Thyroid gland (tissue), 4 donors: ENCODE measurements at regions not wholly inside any gene's neighbourhood (a gene's known extent, or its start where the extent isn't known, plus 50 kb on each side); places are given as distances from the start of the nearest gene placed in this dataset.

ENCODE experiments used
- DNase-seq, 2 donors: peaks; one replicate each; pipeline ENCODE4 v3.0.0-alpha.2; 2019
- H3K27ac ChIP-seq, 3 donors: fragments of 200-600 bp; sonication (generic); 1 replicate in 2 of 3; 2 replicates in 1 of 3; pipeline ENCODE4 v1.5.1; 2016 to 2019; ENCODE audit warnings: mild to moderate bottlenecking in 1 of 3, moderate library complexity in 1 of 3
- H3K27me3 ChIP-seq: fragments of 200-600 bp; sonication (generic); one replicate; pipeline ENCODE4 v1.5.1; 2019
- H3K36me3 ChIP-seq, 2 donors: fragments of 200-600 bp; sonication (generic); one replicate each; pipeline ENCODE4 v1.5.1; 2016 to 2019
- H3K4me1 ChIP-seq, 2 donors: fragments of 200-600 bp; sonication (generic); one replicate each; pipeline ENCODE4 v1.5.1; 2017 to 2019
- H3K4me3 ChIP-seq, 3 donors: fragments of 200-600 bp; sonication (generic); replicated peaks in 1 of 3; 1 replicate in 2 of 3; 2 replicates in 1 of 3; pipeline ENCODE4 v1.5.1; 2016; ENCODE audit warnings: mild to moderate bottlenecking in 1 of 3
- H3K9me3 ChIP-seq: fragments of 200-600 bp; sonication (generic); one replicate; pipeline ENCODE4 v1.5.1; 2017
- POLR2A ChIP-seq, 2 donors: fragments of 450-650 bp; IDR thresholded peaks; one replicate each; pipeline ENCODE4 v1.6.1; 2017; ENCODE audit warnings: antibody characterized with exemption in 2 of 2, mild to moderate bottlenecking in 2 of 2, moderate library complexity in 1 of 2
- WGBS, 2 donors: methylation state at CpG; one replicate each; pipeline ENCODE4 v1.1.5; 2017; 5-methylcytosine and 5-hydroxymethylcytosine counted together
- intact Hi-C: fragments of 100-400 bp; cut with DNase I; formaldehyde crosslinking; loops from one replicate; pipeline ENCODE4 v1.15.1; 2023
- TF ChIP-seq, protein P1 (sequence below), 6 experiments: fragments of 200-600 bp in 3 of 6; fragments of 450-650 bp in 3 of 6; sonication (generic) in 3 of 6; IDR thresholded peaks; one replicate each; pipeline ENCODE4 v1.5.1; 2016 to 2019; ENCODE audit warnings: antibody characterized with exemption in 6 of 6, mild to moderate bottlenecking in 2 of 6, inconsistent platforms in 1 of 6, moderate library complexity in 1 of 6

DNA sequence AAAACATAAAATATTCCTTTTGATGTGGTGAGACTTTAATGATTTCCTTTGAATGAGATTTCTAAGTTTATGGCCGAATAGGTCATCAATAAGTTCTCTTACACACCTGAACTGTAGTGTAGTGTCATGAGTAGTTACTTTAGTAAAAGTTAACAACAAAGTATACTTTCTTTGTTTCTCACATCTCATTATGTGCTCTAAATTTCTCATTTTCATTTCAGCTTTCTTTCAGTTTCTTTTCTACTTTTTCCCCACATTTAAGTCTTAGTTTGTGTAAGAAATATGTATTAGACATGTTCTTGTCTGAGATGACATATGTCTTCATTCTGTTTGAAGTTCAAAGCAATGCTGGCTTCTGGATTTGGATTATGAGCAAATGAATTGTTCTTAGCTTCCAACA lies 348.1 kb downstream of the ANKRD7 start:
- WGBS, 2 donors: 78 to 87% methylated on average over 1 of the region's 1 CpG
- intact Hi-C loops: no loop called here
- DNase-seq: no peak
- Histone ChIP-seq H3K4me3 (no peak overlapping the region), H3K36me3 (no peaks in the 10 kb centered on the region), H3K27ac (no peak overlapping the region), H3K27me3 (no peaks in the 10 kb centered on the region), H3K9me3 (no peaks in the 10 kb centered on the region), H3K4me1 (no peaks in the 10 kb centered on the region)
- no peak for TF ChIP-seq POLR2A (IDR thresholded peaks at IDR 0.05)
- TF ChIP-seq, protein P1, sequence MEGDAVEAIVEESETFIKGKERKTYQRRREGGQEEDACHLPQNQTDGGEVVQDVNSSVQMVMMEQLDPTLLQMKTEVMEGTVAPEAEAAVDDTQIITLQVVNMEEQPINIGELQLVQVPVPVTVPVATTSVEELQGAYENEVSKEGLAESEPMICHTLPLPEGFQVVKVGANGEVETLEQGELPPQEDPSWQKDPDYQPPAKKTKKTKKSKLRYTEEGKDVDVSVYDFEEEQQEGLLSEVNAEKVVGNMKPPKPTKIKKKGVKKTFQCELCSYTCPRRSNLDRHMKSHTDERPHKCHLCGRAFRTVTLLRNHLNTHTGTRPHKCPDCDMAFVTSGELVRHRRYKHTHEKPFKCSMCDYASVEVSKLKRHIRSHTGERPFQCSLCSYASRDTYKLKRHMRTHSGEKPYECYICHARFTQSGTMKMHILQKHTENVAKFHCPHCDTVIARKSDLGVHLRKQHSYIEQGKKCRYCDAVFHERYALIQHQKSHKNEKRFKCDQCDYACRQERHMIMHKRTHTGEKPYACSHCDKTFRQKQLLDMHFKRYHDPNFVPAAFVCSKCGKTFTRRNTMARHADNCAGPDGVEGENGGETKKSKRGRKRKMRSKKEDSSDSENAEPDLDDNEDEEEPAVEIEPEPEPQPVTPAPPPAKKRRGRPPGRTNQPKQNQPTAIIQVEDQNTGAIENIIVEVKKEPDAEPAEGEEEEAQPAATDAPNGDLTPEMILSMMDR (IDR thresholded peaks at IDR 0.05): no peak

DNA sequence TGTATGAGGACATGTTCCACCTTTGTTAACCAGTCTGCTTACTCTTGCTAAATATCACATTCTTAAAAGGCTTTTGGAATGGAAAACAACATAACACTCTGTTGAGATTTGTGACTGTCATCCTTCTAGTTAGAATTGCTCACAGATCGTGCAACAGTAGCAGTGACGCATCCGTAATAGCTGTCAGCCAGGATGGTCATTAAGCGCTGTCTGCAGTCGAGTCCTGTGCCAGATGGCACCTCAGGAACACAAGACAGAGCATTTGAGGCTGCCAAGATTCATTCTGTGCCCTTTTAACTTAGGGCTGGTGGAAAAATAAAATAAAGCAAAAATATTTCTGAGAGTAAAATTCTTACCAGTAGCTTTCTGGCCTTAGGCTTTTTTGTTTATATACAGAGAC lies 348.6 kb downstream of the ANKRD7 start:
- no peak overlapping the region for H3K27ac ChIP-seq
- no peaks in the 10 kb centered on the region for H3K4me1 ChIP-seq
- intact Hi-C loops: no loop called here
- 60 to 80% methylated on average over 5 of the region's 5 CpGs for WGBS, 2 donors
- DNase-seq: no peak
- TF ChIP-seq POLR2A (IDR thresholded peaks at IDR 0.05): no peak
- TF ChIP-seq, protein P1 (IDR thresholded peaks at IDR 0.05): no peak
- H3K4me3 ChIP-seq: no peak overlapping the region
- H3K27me3 ChIP-seq: no peaks in the 10 kb centered on the region
- H3K36me3 ChIP-seq: no peaks in the 10 kb centered on the region
- no peaks in the 10 kb centered on the region for H3K9me3 ChIP-seq

DNA sequence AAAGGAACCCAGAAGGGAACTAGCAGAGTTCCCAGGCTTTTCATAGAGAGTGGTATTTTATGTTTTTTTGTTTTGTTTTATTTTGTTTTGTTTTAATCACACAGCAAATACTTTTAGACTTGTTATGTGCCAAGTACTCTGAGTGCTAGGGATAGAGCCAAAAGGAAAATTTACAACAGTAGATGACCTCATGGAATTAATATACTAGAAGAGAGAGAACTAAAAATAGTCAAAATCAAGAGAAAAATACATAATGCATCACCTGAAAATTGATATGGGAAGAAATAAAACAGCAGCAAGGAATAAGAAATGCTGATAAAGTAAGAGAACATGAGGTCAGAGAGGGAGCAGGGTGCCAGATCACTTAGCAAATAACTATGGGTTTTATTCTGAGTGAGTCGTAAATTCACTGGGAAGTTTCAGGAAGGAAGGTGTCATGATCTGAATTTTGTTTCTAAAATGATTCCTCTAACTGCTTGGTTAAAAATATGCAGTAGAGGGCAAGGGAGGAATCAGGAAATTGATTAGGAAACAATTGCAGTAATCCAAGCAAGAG lies 351.0 kb downstream of the ANKRD7 start:
- TF ChIP-seq, protein P1 (IDR thresholded peaks at IDR 0.05): no peak
- no peak for TF ChIP-seq POLR2A (IDR thresholded peaks at IDR 0.05)
- Histone ChIP-seq H3K27ac (no peak overlapping the region), H3K9me3 (no peaks in the 10 kb centered on the region), H3K36me3 (no peaks in the 10 kb centered on the region), H3K27me3 (no peaks in the 10 kb centered on the region), H3K4me3 (no peak overlapping the region), H3K4me1 (no peaks in the 10 kb centered on the region)
- intact Hi-C loops: no loop called here
- no peak for DNase-seq
- WGBS, 2 donors: 49 to 58% methylated on average over 1 of the region's 1 CpG

DNA sequence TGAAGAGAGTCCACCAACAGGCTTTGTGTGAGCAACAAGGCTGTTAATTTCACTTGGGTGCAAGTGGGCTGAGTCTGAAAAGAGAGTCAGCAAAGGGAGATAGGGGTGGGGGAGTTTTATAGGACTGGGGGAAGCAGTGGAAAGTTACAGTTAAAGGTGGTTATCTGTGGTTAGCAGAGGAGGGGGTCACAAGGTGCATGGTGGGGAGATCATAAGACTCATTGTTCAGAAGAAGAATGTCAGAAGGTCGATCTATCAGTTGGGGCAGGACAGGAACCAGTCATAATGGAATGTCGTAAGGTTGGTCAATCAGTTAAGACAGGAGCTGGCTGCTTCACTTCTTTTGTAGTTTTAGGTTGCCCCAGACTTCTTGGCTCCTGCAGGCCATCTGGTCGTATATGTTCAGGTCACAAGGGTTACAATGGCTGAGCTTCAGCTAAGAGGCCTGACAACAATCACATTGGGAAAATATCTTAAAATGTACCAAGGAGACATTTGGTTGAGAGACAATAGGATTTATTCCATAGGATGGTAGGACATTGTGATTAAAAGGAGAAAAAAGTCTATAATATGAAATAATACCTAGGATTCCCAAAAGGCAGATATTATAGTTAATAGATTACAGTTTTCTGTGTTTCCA lies 356.4 kb downstream of the ANKRD7 start:
- intact Hi-C loops: no loop called here
- no peak for DNase-seq
- no peaks in the 10 kb centered on the region for H3K36me3 ChIP-seq
- 59 to 64% methylated on average over 3 of the region's 3 CpGs for WGBS, 2 donors
- no peak overlapping the region for H3K4me3 ChIP-seq
- no peak overlapping the region for H3K27ac ChIP-seq
- no peaks in the 10 kb centered on the region for H3K4me1 ChIP-seq
- no peaks in the 10 kb centered on the region for H3K27me3 ChIP-seq
- TF ChIP-seq, protein P1 (IDR thresholded peaks at IDR 0.05): no peak
- TF ChIP-seq POLR2A (IDR thresholded peaks at IDR 0.05): no peak
- no peaks in the 10 kb centered on the region for H3K9me3 ChIP-seq

DNA sequence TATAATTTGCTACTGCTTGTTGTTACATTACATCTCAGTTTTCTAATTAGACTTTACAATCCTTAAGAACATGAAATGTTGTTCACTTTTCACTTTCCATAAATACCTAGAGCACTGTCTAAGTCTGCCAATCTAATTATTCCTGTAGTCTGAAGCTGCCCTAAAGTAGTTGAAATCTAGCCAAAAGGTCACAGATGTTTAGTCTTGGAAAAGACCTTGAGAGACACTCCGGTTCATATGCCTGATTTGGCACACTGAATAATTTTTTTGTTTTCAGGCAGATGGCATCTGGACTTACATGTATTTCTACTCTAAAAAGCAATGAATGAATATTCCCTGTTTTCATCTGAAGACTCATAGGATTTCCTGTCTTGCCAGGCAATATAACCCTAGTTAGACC lies 359.1 kb downstream of the ANKRD7 start:
- H3K9me3 ChIP-seq: no peaks in the 10 kb centered on the region
- WGBS, 2 donors: 47 to 49% methylated on average over 1 of the region's 1 CpG
- H3K4me1 ChIP-seq: no peaks in the 10 kb centered on the region
- H3K27ac ChIP-seq: no peak overlapping the region
- intact Hi-C loops: no loop called here
- no peak for DNase-seq
- no peak for TF ChIP-seq POLR2A (IDR thresholded peaks at IDR 0.05)
- TF ChIP-seq, protein P1 (IDR thresholded peaks at IDR 0.05): no peak
- no peaks in the 10 kb centered on the region for H3K36me3 ChIP-seq
- H3K4me3 ChIP-seq: no peak overlapping the region
- no peaks in the 10 kb centered on the region for H3K27me3 ChIP-seq
